ENCODE measurements at regions not wholly inside any gene's neighbourhood (a gene's known extent, or its start where the extent isn't known, plus 50 kb on each side); places are given as distances from the start of the nearest gene placed in this dataset.
A peak's percentile ranks its signal among the peaks of the same experiment; 100 is the strongest.

DNA sequence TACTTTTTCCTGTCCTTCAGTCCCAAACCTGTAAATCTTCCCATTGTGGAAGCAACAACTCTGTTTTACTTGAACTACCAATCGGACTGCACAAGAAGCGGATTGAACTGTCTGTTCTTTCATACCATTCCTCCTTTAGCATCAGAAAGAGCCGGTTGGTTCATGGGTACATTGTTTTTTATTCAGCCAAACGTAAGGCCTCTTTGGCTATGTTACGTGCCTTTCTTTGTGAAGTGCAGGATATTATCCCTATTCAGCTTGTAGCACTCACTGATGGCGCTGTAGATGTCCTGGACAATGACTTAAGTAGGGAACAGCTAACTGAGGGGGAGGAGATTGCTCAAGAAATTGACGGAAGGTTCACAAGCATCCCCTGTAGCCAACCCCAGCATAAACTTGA is 60.3 kb downstream of the ARHGAP35 start:
- Histone ChIP-seq H3K36me3 (ENCODE audit: control insufficient read depth, insufficient read depth, low read length) (peaks cover 47% of the 10 kb centered on the region), H3K4me1 (ENCODE audit: control insufficient read depth, insufficient read depth, low read length, poor library complexity, severe bottlenecking) (peaks cover 21% of the 10 kb centered on the region), H3K27me3 (ENCODE audit: control insufficient read depth, insufficient read depth, low read length) (no peaks in the 10 kb centered on the region), H3K9me3 (ENCODE audit: control insufficient read depth in 2 of 2, low read length in 2 of 2) (no peaks in the 10 kb centered on the region), H3K4me3 (ENCODE audit: low read depth, low read length) (no peak overlapping the region), H3K27ac (ENCODE audit: insufficient read depth, low read length, poor library complexity, severe bottlenecking) (no peak overlapping the region)
- Mint-ChIP-seq H3K27me3 (no peaks in the 10 kb centered on the region), H3K4me1 (peaks cover 19 to 44% (median 32%) of the 10 kb centered on the region in 4 donors), H3K36me3 (peaks cover 50% of the 10 kb centered on the region), H3K27ac (no peak overlapping the region), H3K4me3 (no peak overlapping the region), H3K9me3 (no peaks in the 10 kb centered on the region)
- no peak for DNase-seq
- ATAC-seq (ENCODE audit: low read depth in 2 of 2): no peak

DNA sequence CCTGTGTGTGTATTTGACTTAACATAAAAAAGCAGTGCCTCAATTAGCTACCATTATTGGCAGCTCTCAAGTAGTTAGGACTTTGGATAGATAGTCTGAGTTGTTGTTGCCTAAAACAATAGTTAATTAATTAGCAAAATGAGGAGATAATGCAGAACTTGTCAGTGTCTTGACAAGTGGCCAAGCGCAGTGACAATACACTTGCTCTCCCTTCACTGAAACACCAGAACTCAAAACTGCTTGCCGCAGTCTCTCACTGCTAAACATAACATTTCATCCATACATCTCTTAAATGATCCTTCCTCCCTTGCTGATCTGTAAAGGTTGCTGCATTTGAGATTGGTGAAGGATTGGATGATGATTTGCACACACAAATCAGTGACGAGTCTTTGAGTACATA is 61.7 kb downstream of the ARHGAP35 start:
- ATAC-seq (ENCODE audit: low read depth in 2 of 2) (no peak), DNase-seq (no peak)
- no peaks in the 10 kb centered on the region for H3K9me3 Mint-ChIP-seq
- H3K36me3 Mint-ChIP-seq: peaks cover 50% of the 10 kb centered on the region
- Histone ChIP-seq H3K9me3 (ENCODE audit: control insufficient read depth in 2 of 2, low read length in 2 of 2) (no peaks in the 10 kb centered on the region), H3K4me3 (ENCODE audit: low read depth, low read length) (no peak overlapping the region), H3K27ac (ENCODE audit: insufficient read depth, low read length, poor library complexity, severe bottlenecking) (no peak overlapping the region), H3K36me3 (ENCODE audit: control insufficient read depth, insufficient read depth, low read length) (peaks cover 47% of the 10 kb centered on the region), H3K4me1 (ENCODE audit: control insufficient read depth, insufficient read depth, low read length, poor library complexity, severe bottlenecking) (peaks cover 22% of the 10 kb centered on the region), H3K27me3 (ENCODE audit: control insufficient read depth, insufficient read depth, low read length) (no peaks in the 10 kb centered on the region)
- H3K27me3 Mint-ChIP-seq: no peaks in the 10 kb centered on the region
- H3K4me1 Mint-ChIP-seq: peaks cover 24 to 50% (median 39%) of the 10 kb centered on the region in 4 donors
- H3K4me3 Mint-ChIP-seq: no peak overlapping the region
- H3K27ac Mint-ChIP-seq: no peak overlapping the region

DNA sequence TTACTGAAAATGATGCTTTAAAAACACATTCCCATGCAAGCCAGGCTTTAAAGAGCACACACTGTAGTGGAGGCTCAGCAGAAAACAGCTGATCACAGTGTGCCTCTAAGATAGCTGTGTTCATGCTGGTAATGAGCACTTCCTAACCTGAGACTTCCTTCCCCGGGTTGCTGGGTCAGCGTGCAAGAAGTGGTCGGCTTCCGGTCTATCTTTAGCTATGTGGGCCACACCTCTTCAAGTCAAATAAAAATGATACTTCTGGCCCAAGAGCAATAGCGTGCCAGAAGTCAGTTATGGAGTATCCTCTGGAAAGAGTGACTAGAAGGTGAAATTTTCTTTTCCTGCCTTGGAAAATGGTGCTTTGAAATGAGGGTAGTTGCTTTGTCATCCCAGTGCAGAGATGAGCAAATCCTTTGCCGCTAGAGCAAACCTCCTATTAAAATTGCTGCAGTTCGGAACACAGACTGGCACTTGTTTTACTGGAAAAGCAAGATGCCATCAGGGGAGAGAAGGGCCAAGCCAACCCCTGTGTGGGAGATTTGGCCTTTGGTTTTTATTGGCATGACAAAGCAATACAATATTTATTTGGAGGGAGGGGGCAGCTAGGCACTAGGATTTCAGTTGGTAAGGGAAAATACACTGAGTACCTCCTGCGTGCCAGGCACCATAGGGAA is 64.2 kb downstream of the ARHGAP35 start:
- Mint-ChIP-seq H3K36me3 (peaks cover 32% of the 10 kb centered on the region), H3K27me3 (no peaks in the 10 kb centered on the region), H3K4me3 (peak overlapping the region in 3 of 4 donors; percentile 11 to 70 (median 67)), H3K9me3 (no peaks in the 10 kb centered on the region), H3K4me1 (peaks cover 25 to 50% (median 42%) of the 10 kb centered on the region in 4 donors), H3K27ac (peak overlapping the region in 2 of 3 donors; percentile 85 to 94)
- H3K27ac ChIP-seq (ENCODE audit: insufficient read depth, low read length, poor library complexity, severe bottlenecking): no peak overlapping the region
- H3K9me3 ChIP-seq (ENCODE audit: control insufficient read depth in 2 of 2, low read length in 2 of 2): no peaks in the 10 kb centered on the region
- ATAC-seq (ENCODE audit: low read depth in 2 of 2) (peak; percentile 61 to 69), DNase-seq (peak in 2 of 3 donors; percentile 16 to 66)
- no peaks in the 10 kb centered on the region for H3K27me3 ChIP-seq (ENCODE audit: control insufficient read depth, insufficient read depth, low read length)
- peaks cover 29% of the 10 kb centered on the region for H3K36me3 ChIP-seq (ENCODE audit: control insufficient read depth, insufficient read depth, low read length)
- H3K4me1 ChIP-seq (ENCODE audit: control insufficient read depth, insufficient read depth, low read length, poor library complexity, severe bottlenecking): peaks cover 28% of the 10 kb centered on the region
- peak overlapping the region; percentile 61 for H3K4me3 ChIP-seq (ENCODE audit: low read depth, low read length)

DNA sequence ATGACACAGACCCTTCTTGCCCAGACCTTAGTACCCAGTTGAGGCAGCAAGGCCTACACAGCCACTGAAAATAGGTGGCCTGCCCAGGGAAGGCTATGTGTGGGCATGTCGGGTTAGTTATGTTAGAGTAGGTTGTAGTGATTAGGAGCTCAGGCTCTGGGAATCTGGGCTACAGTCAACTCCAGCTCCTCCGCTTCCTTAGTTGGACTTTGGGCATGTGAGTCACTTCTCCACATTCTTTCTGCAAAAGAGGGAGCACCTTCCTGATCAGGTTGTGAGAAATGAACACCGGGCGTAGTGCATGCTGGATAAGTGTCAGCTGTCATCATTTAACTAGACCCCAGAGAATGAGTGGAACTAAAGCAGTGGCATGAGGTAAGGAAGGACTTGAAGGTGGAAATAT is 64.8 kb downstream of the ARHGAP35 start:
- Mint-ChIP-seq H3K4me1 (peaks cover 26 to 52% (median 43%) of the 10 kb centered on the region in 4 donors), H3K4me3 (peak overlapping the region in 2 of 4 donors; percentile 2 to 67)
- H3K9me3 ChIP-seq (ENCODE audit: control insufficient read depth in 2 of 2, low read length in 2 of 2): no peaks in the 10 kb centered on the region

DNA sequence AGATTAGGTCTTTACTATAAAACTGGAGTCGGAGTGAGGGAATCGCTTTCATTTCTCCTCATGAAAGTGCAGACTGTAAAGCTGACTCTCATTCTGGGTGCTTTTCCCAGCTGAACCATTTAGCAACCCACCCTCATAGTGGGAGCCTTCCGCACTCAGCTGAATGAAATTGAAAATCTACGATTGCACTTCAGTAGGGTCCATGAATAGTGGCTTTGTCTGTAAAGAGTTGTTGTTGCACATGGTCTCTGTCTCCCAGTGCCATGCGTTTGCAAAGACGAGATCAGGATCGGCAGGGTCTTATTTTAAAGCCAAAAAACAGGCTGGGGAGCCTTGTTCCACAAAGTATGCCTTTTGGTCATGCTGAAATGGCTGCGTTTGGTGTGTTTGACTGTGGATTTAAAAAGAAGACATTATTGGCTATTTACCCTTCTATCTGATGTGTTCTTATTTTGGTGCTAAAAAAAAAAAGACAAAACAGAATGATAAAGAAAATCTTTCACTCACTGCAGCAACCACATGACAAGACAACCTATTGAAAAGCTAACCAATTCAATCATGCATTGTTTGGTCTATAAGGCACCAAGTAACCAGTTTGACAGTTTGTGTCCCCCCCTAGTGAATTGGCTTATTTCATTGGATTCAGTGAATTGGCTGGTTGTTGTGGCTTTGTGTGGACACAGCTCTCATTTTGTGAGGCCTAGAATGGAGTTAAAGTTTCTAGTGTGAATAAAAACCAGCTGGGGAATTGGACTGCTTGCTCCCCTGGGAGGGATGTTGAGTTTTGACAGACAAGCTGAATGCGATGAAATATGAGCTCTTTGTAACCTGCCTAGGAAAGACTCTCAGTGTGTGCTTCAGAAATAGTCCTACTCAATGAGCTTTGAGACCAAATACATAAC is 65.6 kb downstream of the ARHGAP35 start:
- H3K4me3 Mint-ChIP-seq: peak overlapping the region in 1 of 4 donors; percentile 2
- H3K36me3 Mint-ChIP-seq: peaks cover 18% of the 10 kb centered on the region
- DNase-seq (no peak), ATAC-seq (ENCODE audit: low read depth in 2 of 2) (no peak)
- no peaks in the 10 kb centered on the region for H3K27me3 ChIP-seq (ENCODE audit: control insufficient read depth, insufficient read depth, low read length)
- no peaks in the 10 kb centered on the region for H3K9me3 ChIP-seq (ENCODE audit: control insufficient read depth in 2 of 2, low read length in 2 of 2)
- H3K27ac Mint-ChIP-seq: peak overlapping the region in 1 of 3 donors; percentile 72
- H3K4me1 Mint-ChIP-seq: peaks cover 27 to 61% (median 47%) of the 10 kb centered on the region in 4 donors
- no peaks in the 10 kb centered on the region for H3K27me3 Mint-ChIP-seq
- peaks cover 31% of the 10 kb centered on the region for H3K4me1 ChIP-seq (ENCODE audit: control insufficient read depth, insufficient read depth, low read length, poor library complexity, severe bottlenecking)
- peaks cover 15% of the 10 kb centered on the region for H3K36me3 ChIP-seq (ENCODE audit: control insufficient read depth, insufficient read depth, low read length)
- no peaks in the 10 kb centered on the region for H3K9me3 Mint-ChIP-seq
- no peak overlapping the region for H3K27ac ChIP-seq (ENCODE audit: insufficient read depth, low read length, poor library complexity, severe bottlenecking)
- H3K4me3 ChIP-seq (ENCODE audit: low read depth, low read length): no peak overlapping the region

More for the DNA sequence above, 64.8 kb downstream of the ARHGAP35 start:
- DNase-seq (no peak), ATAC-seq (ENCODE audit: low read depth in 2 of 2) (no peak)
- H3K36me3 ChIP-seq (ENCODE audit: control insufficient read depth, insufficient read depth, low read length): peaks cover 23% of the 10 kb centered on the region
- Mint-ChIP-seq H3K36me3 (peaks cover 27% of the 10 kb centered on the region), H3K27me3 (no peaks in the 10 kb centered on the region), H3K9me3 (no peaks in the 10 kb centered on the region), H3K27ac (no peak overlapping the region)
- H3K4me1 ChIP-seq (ENCODE audit: control insufficient read depth, insufficient read depth, low read length, poor library complexity, severe bottlenecking): peaks cover 28% of the 10 kb centered on the region
- no peak overlapping the region for H3K4me3 ChIP-seq (ENCODE audit: low read depth, low read length)
- H3K27ac ChIP-seq (ENCODE audit: insufficient read depth, low read length, poor library complexity, severe bottlenecking): no peak overlapping the region
- H3K27me3 ChIP-seq (ENCODE audit: control insufficient read depth, insufficient read depth, low read length): no peaks in the 10 kb centered on the region

DNA sequence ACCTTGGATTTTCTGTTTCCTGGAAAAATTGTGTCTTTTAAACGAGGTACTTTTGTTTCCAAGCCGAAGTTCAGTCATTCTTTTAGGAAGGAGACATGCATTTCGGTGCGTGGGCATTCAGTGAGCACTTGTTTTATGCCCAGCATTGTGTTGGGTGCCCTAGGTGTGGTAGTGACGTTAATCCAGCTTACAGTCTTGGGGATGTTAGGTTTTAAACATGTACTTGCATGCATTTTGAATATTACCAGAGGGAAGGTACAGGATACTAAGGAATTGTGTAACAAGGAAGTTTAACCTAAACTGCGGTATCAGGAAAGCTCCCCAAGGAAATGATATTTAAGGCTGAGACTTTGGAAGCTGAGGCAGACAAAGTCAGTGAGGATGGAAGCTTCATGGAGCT is 66.3 kb downstream of the ARHGAP35 start:
- no peak overlapping the region for H3K4me3 Mint-ChIP-seq
- DNase-seq (no peak), ATAC-seq (ENCODE audit: low read depth in 2 of 2) (no peak)
- H3K9me3 Mint-ChIP-seq: no peaks in the 10 kb centered on the region
- no peak overlapping the region for H3K4me3 ChIP-seq (ENCODE audit: low read depth, low read length)
- H3K27me3 Mint-ChIP-seq: no peaks in the 10 kb centered on the region
- H3K9me3 ChIP-seq (ENCODE audit: control insufficient read depth in 2 of 2, low read length in 2 of 2): no peaks in the 10 kb centered on the region
- peaks cover 31% of the 10 kb centered on the region for H3K4me1 ChIP-seq (ENCODE audit: control insufficient read depth, insufficient read depth, low read length, poor library complexity, severe bottlenecking)
- H3K27me3 ChIP-seq (ENCODE audit: control insufficient read depth, insufficient read depth, low read length): no peaks in the 10 kb centered on the region
- peaks cover 31 to 62% (median 47%) of the 10 kb centered on the region in 4 donors for H3K4me1 Mint-ChIP-seq
- H3K36me3 ChIP-seq (ENCODE audit: control insufficient read depth, insufficient read depth, low read length): peaks cover 8% of the 10 kb centered on the region
- H3K27ac Mint-ChIP-seq: peak overlapping the region in 1 of 3 donors; percentile 11
- peaks cover 12% of the 10 kb centered on the region for H3K36me3 Mint-ChIP-seq
- no peak overlapping the region for H3K27ac ChIP-seq (ENCODE audit: insufficient read depth, low read length, poor library complexity, severe bottlenecking)

DNA sequence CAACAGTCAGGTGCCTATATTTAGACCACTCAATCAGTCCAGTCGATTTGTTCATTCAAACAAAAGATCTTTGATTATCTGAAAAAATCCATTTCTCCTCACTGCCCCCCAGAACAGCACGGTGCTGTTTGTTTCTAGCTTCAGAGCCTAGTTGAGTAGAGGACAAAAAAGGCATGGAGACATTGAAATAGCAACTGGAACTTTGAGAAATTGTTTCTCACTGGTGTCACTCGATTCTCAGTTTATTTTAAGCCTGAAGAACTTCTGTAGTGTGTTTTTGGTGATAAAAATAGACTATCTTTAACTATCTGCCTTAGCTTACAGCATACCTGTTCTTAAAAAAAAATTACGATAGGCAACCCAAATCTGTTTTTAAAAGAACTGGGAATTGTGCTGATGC is 67.1 kb downstream of the ARHGAP35 start:
- H3K27ac Mint-ChIP-seq: peak overlapping the region; percentile 16 to 43 (median 30)
- H3K27me3 Mint-ChIP-seq: no peaks in the 10 kb centered on the region
- peaks cover 31% of the 10 kb centered on the region for H3K4me1 ChIP-seq (ENCODE audit: control insufficient read depth, insufficient read depth, low read length, poor library complexity, severe bottlenecking)
- ATAC-seq (ENCODE audit: low read depth in 2 of 2) (no peak), DNase-seq (no peak)
- no peak overlapping the region for H3K4me3 ChIP-seq (ENCODE audit: low read depth, low read length)
- H3K36me3 Mint-ChIP-seq: peaks cover 4% of the 10 kb centered on the region
- H3K36me3 ChIP-seq (ENCODE audit: control insufficient read depth, insufficient read depth, low read length): no peaks in the 10 kb centered on the region
- peak overlapping the region in 1 of 4 donors; percentile 32 for H3K4me3 Mint-ChIP-seq
- H3K4me1 Mint-ChIP-seq: peaks cover 34 to 62% (median 48%) of the 10 kb centered on the region in 4 donors
- H3K27me3 ChIP-seq (ENCODE audit: control insufficient read depth, insufficient read depth, low read length): no peaks in the 10 kb centered on the region
- no peaks in the 10 kb centered on the region for H3K9me3 Mint-ChIP-seq
- H3K27ac ChIP-seq (ENCODE audit: insufficient read depth, low read length, poor library complexity, severe bottlenecking): no peak overlapping the region
- no peaks in the 10 kb centered on the region for H3K9me3 ChIP-seq (ENCODE audit: control insufficient read depth in 2 of 2, low read length in 2 of 2)

Data from CD4-positive, CD25-positive, alpha-beta regulatory T cell (primary cell).